ENCODE measurements at regions not wholly inside any gene's neighbourhood (a gene's known extent, or its start where the extent isn't known, plus 50 kb on each side); places are given as distances from the start of the nearest gene placed in this dataset.

DNA sequence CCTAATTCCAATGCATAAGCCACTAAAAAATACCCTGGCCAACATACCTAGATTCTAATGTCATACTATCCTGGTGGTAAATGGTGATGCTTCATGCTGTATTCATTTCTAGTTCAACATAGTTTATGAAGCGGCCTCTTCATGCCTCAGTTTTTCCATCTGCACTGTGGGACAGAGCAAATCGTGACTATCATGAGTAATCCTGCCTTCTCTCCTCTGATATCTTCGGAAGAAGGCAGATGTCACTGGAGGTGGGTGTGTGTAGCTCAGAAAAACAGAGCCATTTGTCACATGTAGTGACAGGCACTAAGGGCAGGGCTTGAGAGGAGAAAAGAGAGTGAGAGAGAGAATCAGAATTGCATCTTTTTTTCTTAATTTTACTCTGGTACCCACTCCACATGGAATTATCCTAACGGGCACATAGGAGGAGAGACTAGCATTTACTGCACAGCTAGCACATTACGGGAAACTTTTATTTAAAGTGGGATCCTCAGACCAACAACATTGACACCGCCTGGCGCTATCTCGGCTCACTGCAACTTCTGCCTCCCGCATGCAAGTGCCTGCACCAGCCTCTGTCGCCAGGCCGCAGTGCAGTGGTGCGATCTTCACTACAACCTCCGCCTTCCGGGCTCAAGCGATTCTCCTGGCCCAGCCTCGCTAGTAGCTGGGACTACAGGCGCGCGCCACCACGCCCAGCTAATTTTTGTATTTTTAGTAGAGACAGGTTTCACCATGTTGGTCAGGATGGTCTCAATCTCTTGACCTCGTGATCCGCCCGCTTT, 78.4 kb upstream of the KCNA3 start:
- no peak for ATAC-seq (ENCODE audit: low read depth in 2 of 2)
- Mint-ChIP-seq H3K4me3 (no peak overlapping the region), H3K9me3 (no peaks in the 10 kb centered on the region), H3K27ac (peak overlapping the region in 1 of 6 donors; percentile 33), H3K27me3 (peaks cover 39 to 58% (median 52%) of the 10 kb centered on the region in 3 donors), H3K36me3 (peaks cover 0 to 3% of the 10 kb centered on the region in 2 donors), H3K4me1 (no peaks in the 10 kb centered on the region)
- no peak for DNase-seq

DNA sequence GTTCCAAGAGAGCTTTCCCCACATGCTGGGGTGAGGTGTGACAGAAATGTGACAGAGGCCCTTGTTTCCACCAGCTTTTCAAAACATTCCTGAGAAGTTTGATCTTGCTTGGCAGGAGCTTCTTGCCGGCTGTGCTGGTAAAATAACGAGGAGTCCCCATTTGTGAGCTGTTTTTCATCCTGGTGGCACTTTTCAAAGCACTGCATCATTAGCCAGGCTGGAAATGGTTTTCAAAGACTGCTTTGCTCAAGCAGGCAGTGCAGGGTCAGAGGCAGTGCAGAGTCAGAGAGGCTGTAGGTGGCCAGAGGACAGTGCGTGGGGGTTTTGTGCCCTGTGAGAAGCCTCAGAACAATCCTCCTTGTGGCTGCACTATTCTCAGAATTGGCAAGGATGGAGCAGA, 75.8 kb upstream of the KCNA3 start:
- Mint-ChIP-seq H3K9me3 (peaks cover 0 to 1% (median 0%) of the 10 kb centered on the region in 7 donors), H3K27ac (no peak overlapping the region), H3K4me1 (no peaks in the 10 kb centered on the region), H3K27me3 (peaks cover 36 to 52% (median 42%) of the 10 kb centered on the region in 3 donors), H3K4me3 (no peak overlapping the region), H3K36me3 (peaks cover 0 to 4% of the 10 kb centered on the region in 2 donors)
- ATAC-seq (ENCODE audit: low read depth in 2 of 2) (no peak), DNase-seq (no peak)

DNA sequence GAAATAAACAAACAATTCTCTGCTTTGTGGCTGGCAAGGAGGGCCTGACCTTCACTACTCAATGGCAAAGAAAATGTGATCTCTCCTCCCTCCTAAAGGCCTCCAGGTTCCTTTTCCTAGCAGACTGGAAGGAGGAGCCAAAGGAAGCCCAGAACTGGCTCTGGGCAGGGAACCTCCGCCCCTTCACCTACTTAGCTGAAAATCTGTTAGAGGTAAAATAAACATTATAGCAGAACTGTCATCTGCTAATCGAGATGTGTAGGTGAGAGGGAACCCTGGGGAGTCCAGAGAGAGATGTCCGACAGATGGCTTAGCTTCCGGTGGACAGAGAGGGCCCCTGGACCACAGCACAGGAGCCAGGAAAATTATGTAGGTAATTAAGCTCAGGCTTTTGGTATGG, 75.2 kb upstream of the KCNA3 start:
- H3K36me3 Mint-ChIP-seq: peaks cover 0 to 4% of the 10 kb centered on the region in 2 donors

GRCh38 chr1:110746644-110747259, 72.0 kb upstream of the KCNA3 start:
- Mint-ChIP-seq H3K4me1 (no peaks in the 10 kb centered on the region), H3K36me3 (peaks cover 0 to 4% of the 10 kb centered on the region in 2 donors), H3K4me3 (no peak overlapping the region), H3K27ac (no peak overlapping the region), H3K27me3 (peaks cover 52 to 58% (median 57%) of the 10 kb centered on the region in 3 donors), H3K9me3 (peaks cover 0 to 3% (median 1%) of the 10 kb centered on the region in 7 donors)
- DNase-seq: peak; percentile 34
- no peak for ATAC-seq (ENCODE audit: low read depth in 2 of 2)

More for the DNA sequence above, 75.2 kb upstream of the KCNA3 start:
- H3K9me3 Mint-ChIP-seq: peaks cover 0 to 3% (median 0%) of the 10 kb centered on the region in 7 donors
- no peak for ATAC-seq (ENCODE audit: low read depth in 2 of 2)
- H3K4me3 Mint-ChIP-seq: no peak overlapping the region
- H3K27me3 Mint-ChIP-seq: peaks cover 40 to 56% (median 47%) of the 10 kb centered on the region in 3 donors
- H3K4me1 Mint-ChIP-seq: no peaks in the 10 kb centered on the region
- no peak overlapping the region for H3K27ac Mint-ChIP-seq
- no peak for DNase-seq

DNA sequence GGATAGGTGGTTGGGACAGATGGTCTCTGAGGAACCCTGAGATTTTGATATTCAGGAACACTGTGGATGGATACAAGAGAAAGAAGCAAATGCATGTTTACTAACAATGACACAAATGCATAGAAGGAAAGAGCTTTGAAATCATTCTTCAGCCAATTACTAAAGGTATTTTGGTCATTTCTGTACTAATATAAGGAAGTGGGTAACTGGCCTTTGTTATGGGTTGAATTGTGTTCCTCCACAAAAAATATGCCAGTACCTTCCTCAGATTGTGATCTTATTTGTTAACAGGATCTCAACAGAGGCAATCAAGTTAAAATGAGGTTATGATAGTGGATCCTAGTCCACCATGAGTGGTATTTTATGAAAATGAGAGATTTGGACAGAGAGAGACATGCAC, 68.7 kb upstream of the KCNA3 start:
- DNase-seq: no peak
- no peak for ATAC-seq (ENCODE audit: low read depth in 2 of 2)
- peaks cover 0 to 3% of the 10 kb centered on the region in 2 donors for H3K36me3 Mint-ChIP-seq
- peaks cover 39 to 50% (median 46%) of the 10 kb centered on the region in 3 donors for H3K27me3 Mint-ChIP-seq
- no peak overlapping the region for H3K27ac Mint-ChIP-seq
- peaks cover 0 to 3% (median 1%) of the 10 kb centered on the region in 7 donors for H3K9me3 Mint-ChIP-seq
- H3K4me1 Mint-ChIP-seq: no peaks in the 10 kb centered on the region
- no peak overlapping the region for H3K4me3 Mint-ChIP-seq

DNA sequence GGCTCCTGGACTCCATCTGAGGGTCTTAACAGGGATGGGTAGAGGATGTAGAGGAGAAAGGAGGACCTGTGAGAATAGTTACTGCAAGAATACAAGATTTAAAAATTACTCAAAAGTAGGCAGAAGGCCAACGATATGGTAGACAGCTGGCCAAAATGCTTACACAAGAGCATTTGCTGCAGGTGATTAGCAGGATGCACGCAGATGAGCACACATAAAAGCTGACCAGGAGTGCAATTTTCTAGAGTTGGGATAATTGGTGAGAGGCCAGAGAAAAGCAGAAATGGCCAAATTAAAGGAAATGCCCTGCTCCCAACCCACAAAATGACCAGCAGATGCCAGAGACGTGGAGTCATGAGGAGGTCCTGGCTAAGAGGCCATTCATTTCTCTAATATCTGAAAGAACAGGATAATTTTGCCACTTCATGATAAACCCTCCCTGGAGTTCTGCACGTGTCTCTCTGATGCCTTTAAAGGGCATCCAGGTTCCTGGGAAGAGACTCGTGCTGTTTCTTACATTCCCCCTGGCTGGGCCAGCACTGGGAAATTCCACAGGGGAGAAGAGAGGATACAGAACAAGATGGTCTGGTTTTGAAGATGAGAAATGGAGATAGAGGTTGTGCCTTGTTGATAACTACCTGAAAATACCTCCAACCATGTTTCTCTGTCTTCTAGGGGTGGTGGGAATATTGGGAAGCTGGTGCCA, 62.3 kb upstream of the KCNA3 start:
- DNase-seq (no peak), ATAC-seq (ENCODE audit: low read depth in 2 of 2) (no peak)
- no peak overlapping the region for H3K4me3 Mint-ChIP-seq
- H3K36me3 Mint-ChIP-seq: no peaks in the 10 kb centered on the region
- H3K27me3 Mint-ChIP-seq: peaks cover 24 to 48% (median 46%) of the 10 kb centered on the region in 3 donors
- H3K27ac Mint-ChIP-seq: no peak overlapping the region
- no peaks in the 10 kb centered on the region for H3K9me3 Mint-ChIP-seq
- H3K4me1 Mint-ChIP-seq: no peaks in the 10 kb centered on the region

DNA sequence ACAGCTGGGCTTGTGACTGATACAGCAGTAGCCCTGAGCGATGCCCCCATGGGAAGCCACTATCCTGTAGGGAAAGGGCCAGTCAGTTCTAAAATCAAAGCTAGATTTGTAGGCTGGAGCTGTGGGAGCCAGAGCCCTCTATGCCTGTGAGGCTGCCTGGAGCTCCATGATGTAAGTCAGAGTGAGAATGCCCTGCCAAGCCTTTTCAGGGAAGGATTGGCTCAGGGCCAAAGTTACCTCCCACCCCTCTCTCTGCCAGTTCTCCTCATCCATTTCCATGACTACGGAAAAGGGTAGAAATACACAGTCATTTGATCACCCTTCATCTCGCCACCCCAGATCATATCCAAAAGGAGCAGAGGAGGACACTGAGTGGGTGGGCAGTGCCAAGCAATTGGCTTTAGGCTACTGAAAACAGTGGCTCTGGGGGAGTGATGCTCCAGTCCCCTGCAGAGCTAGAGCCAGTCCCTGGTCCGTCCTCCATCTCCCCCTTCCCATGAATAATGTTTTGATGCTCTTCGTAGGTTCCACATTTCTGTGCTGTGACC, 59.5 kb upstream of the KCNA3 start:
- peaks cover 15 to 43% (median 37%) of the 10 kb centered on the region in 3 donors for H3K27me3 Mint-ChIP-seq
- no peaks in the 10 kb centered on the region for H3K4me1 Mint-ChIP-seq
- no peak overlapping the region for H3K27ac Mint-ChIP-seq
- no peaks in the 10 kb centered on the region for H3K36me3 Mint-ChIP-seq
- ATAC-seq (ENCODE audit: low read depth in 2 of 2) (no peak), DNase-seq (no peak)
- H3K4me3 Mint-ChIP-seq: no peak overlapping the region
- H3K9me3 Mint-ChIP-seq: no peaks in the 10 kb centered on the region

DNA sequence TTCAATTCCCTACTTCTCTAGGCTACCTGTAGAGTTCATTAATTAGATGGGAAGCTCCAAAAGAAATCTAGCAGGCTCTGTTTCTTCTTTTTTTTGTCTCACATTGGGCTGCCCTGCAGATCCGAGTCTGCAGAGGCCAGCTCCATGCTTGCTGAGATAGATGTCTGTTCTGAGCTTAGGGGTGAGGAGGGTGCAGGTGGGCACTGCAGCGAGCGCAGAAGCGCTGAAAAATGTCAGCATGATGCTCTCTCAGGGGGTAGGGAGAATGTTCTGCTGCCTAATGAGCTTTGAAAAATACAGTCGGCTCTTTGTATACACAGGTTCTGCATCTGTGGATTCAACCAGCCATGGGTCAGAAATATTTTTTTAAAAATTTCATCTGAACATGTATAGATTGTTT, 56.8 kb upstream of the KCNA3 start:
- H3K27me3 Mint-ChIP-seq: peaks cover 15 to 31% (median 24%) of the 10 kb centered on the region in 3 donors
- no peak overlapping the region for H3K27ac Mint-ChIP-seq
- peaks cover 13 to 21% (median 18%) of the 10 kb centered on the region in 3 donors for H3K4me1 Mint-ChIP-seq
- H3K36me3 Mint-ChIP-seq: no peaks in the 10 kb centered on the region
- H3K4me3 Mint-ChIP-seq: no peak overlapping the region
- DNase-seq (no peak), ATAC-seq (ENCODE audit: low read depth in 2 of 2) (no peak)
- no peaks in the 10 kb centered on the region for H3K9me3 Mint-ChIP-seq

- H3K36me3 Mint-ChIP-seq: no peaks in the 10 kb centered on the region
- no peaks in the 10 kb centered on the region for H3K9me3 Mint-ChIP-seq
- ATAC-seq (ENCODE audit: low read depth in 2 of 2) (no peak), DNase-seq (no peak)
- H3K27me3 Mint-ChIP-seq: peaks cover 0 to 3% (median 0%) of the 10 kb centered on the region in 3 donors
- peak overlapping the region in 1 of 6 donors; percentile 55 for H3K27ac Mint-ChIP-seq
- no peak overlapping the region for H3K4me3 Mint-ChIP-seq
- H3K4me1 Mint-ChIP-seq: peaks cover 22 to 31% (median 27%) of the 10 kb centered on the region in 3 donors
Observed at GRCh38 chr1:110728388-110729001, 53.8 kb upstream of the KCNA3 start.

DNA sequence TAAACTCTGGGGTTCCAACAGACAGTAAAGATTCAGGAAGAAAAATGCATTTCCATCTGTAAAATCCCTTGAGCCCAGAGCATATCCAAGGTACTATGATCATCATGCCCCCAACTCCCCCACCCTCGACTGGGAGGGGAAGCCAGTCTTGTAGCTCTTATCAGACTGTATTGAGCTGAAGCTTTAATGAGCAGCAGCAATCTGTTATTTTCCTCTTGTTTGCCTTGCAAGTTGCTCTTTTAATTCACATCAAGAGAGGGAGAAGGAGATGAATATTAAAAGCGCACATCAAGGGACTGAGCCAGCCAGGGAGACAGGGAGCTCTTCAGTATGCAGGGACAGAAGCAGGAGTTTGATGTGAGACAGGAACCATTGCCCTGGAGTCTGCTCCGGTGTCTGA, 52.5 kb upstream of the KCNA3 start:
- ATAC-seq (ENCODE audit: low read depth in 2 of 2): no peak
- peaks cover 22 to 31% (median 27%) of the 10 kb centered on the region in 3 donors for H3K4me1 Mint-ChIP-seq

DNA sequence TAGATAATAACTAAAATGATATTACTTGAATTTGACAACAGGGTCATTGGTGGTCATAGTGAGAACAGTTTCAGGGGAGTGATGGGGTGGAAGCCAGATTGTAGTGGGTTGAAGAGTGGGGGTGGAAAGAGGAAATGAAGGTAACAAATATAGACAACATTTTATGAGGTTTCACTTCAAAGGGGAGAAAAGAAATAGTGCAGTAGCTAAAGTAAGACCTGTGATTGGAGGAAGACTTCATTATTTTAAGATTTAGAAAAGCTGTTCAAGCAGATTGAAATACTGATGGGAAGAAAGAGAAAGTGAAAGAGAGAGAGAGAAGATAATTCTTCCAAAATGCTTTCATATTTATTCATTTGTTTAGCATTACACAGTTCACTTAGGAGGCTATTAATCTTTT, 52.0 kb upstream of the KCNA3 start:
- ATAC-seq (ENCODE audit: low read depth in 2 of 2) (peak; percentile 91 to 96), DNase-seq (peak; percentile 24)
- Mint-ChIP-seq H3K27ac (peak overlapping the region; percentile 20 to 72 (median 46)), H3K4me3 (peak overlapping the region; percentile 37 to 84 (median 62)), H3K9me3 (no peaks in the 10 kb centered on the region), H3K27me3 (no peaks in the 10 kb centered on the region), H3K4me1 (peaks cover 22 to 31% (median 27%) of the 10 kb centered on the region in 3 donors), H3K36me3 (no peaks in the 10 kb centered on the region)

More for the DNA sequence above, 52.5 kb upstream of the KCNA3 start:
- Mint-ChIP-seq H3K4me3 (peak overlapping the region; percentile 37 to 84 (median 62)), H3K9me3 (no peaks in the 10 kb centered on the region), H3K36me3 (no peaks in the 10 kb centered on the region), H3K27me3 (no peaks in the 10 kb centered on the region), H3K27ac (peak overlapping the region; percentile 20 to 72 (median 46))
- DNase-seq: no peak
